ENCODE measurements at regions not wholly inside any gene's neighbourhood (a gene's known extent, or its start where the extent isn't known, plus 50 kb on each side); places are given as distances from the start of the nearest gene placed in this dataset.

- Histone ChIP-seq H3K4ac (replicated peaks; ENCODE audit: insufficient read length, low read depth, low read length) (no peak overlapping the region), H3K79me2 (ENCODE audit: control insufficient read depth in 1 of 2, insufficient read depth in 2 of 2, low read length in 2 of 2) (no peaks in the 10 kb centered on the region), H3K14ac (ENCODE audit: insufficient read length) (no peak overlapping the region), H2BK15ac (ENCODE audit: low read length) (no peak overlapping the region), H4K8ac (ENCODE audit: extremely low read depth, insufficient read depth, low read length) (no peak overlapping the region), H4K20me1 (replicated peaks in 1 of 2; ENCODE audit: control insufficient read depth in 1 of 2, insufficient read depth in 2 of 2, low read length in 2 of 2) (no peaks in the 10 kb centered on the region), H2BK12ac (ENCODE audit: low read depth, low read length) (no peak overlapping the region), H3K4me2 (ENCODE audit: insufficient read depth in 1 of 2, low read depth in 2 of 2, low read length in 2 of 2) (no peak overlapping the region), H2AK5ac (ENCODE audit: low read depth, low read length) (no peak overlapping the region), H3K4me3 (ENCODE audit: extremely low read depth in 1 of 4, insufficient read depth in 2 of 4, low read depth in 3 of 4, low read length in 4 of 4) (no peak overlapping the region), H3K4me1 (replicated peaks in 1 of 4; ENCODE audit: control insufficient read depth in 3 of 4, insufficient read depth in 4 of 4, low read length in 3 of 4) (no peaks in the 10 kb centered on the region), H2BK20ac (ENCODE audit: low read length) (no peak overlapping the region), H4K5ac (ENCODE audit: insufficient read length, low read depth, low read length) (no peak overlapping the region), H3K56ac (replicated peaks; ENCODE audit: insufficient read length, low read depth, low read length) (no peak overlapping the region), H3K18ac (ENCODE audit: extremely low read depth, low read length) (no peak overlapping the region), H2BK5ac (ENCODE audit: low read depth, low read length) (no peak overlapping the region), H3K23ac (ENCODE audit: insufficient read length) (no peak overlapping the region), H3K9me3 (ENCODE audit: insufficient read depth in 2 of 2, low read depth in 1 of 2, low read length in 1 of 2) (peaks cover 4 to 7% of the 10 kb centered on the region in 2 experiments; a peak in 2 of 4 replicates), H3K27ac (ENCODE audit: low read depth, low read length) (no peak overlapping the region), H2AFZ (ENCODE audit: low read length) (no peak overlapping the region), H3K36me3 (ENCODE audit: control insufficient read depth in 2 of 4, insufficient read depth in 4 of 4, low read length in 3 of 4) (no peaks in the 10 kb centered on the region), H3K9ac (replicated peaks in 1 of 4; ENCODE audit: extremely low read depth in 1 of 4, low read depth in 3 of 4, low read length in 3 of 4) (no peak overlapping the region), H2BK120ac (replicated peaks; ENCODE audit: low read depth, low read length) (no peak overlapping the region), H3K27me3 (replicated peaks in 1 of 4; ENCODE audit: control insufficient read depth in 3 of 4, extremely low read depth in 1 of 4, insufficient read depth in 3 of 4, low read length in 3 of 4) (no peaks in the 10 kb centered on the region), H3K23me2 (ENCODE audit: low read depth, low read length) (no peaks in the 10 kb centered on the region), H3K79me1 (ENCODE audit: low read depth, low read length) (no peaks in the 10 kb centered on the region), H4K91ac (replicated peaks; ENCODE audit: insufficient read length, low read length) (no peak overlapping the region)
- TF ChIP-seq PHF8 (conservative IDR thresholded peaks at IDR 0.05; ENCODE audit: low read depth, low read length) (no peak), TEAD4 (IDR thresholded peaks at IDR 0.05; ENCODE audit: low read depth, low read length) (no peak), TBP (IDR thresholded peaks at IDR 0.05; ENCODE audit: low read depth, low read length) (no peak), SIRT6 (IDR thresholded peaks at IDR 0.05; ENCODE audit: low read length) (no peak), CTBP2 (IDR thresholded peaks at IDR 0.05; ENCODE audit: borderline replicate concordance, insufficient read depth, insufficient read length, low read length) (no peak), HDAC2 (IDR thresholded peaks at IDR 0.05; ENCODE audit: borderline replicate concordance in 1 of 2, low read depth in 2 of 2, low read length in 2 of 2) (no peak), BRCA1 (IDR thresholded peaks at IDR 0.05; ENCODE audit: low read depth, low read length) (no peak), EP300 (IDR thresholded peaks at IDR 0.05; ENCODE audit: borderline replicate concordance in 1 of 2, low read depth in 2 of 2, low read length in 2 of 2) (no peak), RBBP5 (IDR thresholded peaks at IDR 0.05; ENCODE audit: borderline replicate concordance, low read depth, low read length) (no peak), ASH2L (IDR thresholded peaks at IDR 0.05; ENCODE audit: low read length) (no peak)
- WGBS, 2 experiments (ENCODE audit: extremely low coverage in 1 of 2, insufficient coverage in 1 of 2, insufficient read length in 1 of 2, insufficient replicate concordance in 2 of 2, low coverage in 1 of 2, low lambda C conversion rate in 2 of 2, missing lambda C conversion rate in 1 of 2), result 94% methylated on average over 7 of the region's 7 CpGs; no CpG with 5 or more reads in 1 of the 2 experiments
- DNase-seq (ENCODE audit: low read depth in 1 of 2, low spot score in 2 of 2) (no peak), FAIRE-seq (no peak)
- CTCF ChIA-PET (ENCODE audit: partially characterized antibody), result no interaction called here
- POLR2A ChIA-PET (ENCODE audit: partially characterized antibody), result no interaction called here
Observed at GRCh38 chr2:2886922-2887321, 490.7 kb downstream of the EIPR1 start.

Measured in H1 (cell line).